ENCODE measurements at regions not wholly inside any gene's neighbourhood (a gene's known extent, or its start where the extent isn't known, plus 50 kb on each side); places are given as distances from the start of the nearest gene placed in this dataset.

DNA sequence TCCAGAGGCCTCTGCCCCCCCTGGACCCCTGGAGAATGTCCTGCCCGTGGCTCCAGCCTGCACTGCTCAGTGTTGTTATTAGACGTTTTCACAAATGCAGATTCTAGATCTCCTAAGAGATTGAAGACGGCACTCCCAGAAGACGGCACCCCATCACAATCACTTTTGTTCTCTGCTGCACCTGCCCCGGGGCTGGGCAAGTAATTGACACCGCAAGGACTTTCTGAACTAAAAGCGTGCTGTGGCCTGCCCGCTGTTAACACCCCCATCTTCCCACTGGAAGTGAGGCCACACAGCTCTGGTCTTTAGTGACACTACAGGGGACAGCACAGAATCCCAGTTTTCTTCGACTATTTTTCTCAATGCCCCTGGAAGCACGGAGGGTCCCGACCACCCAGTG, 256.9 kb downstream of the ENGASE start:
- no peak for DNase-seq
- intact Hi-C loops (cut with DNase I; ENCODE audit: low total_unique reads): no loop called here
- Histone ChIP-seq H3K27ac (no peak overlapping the region), H3K4me3 (no peak overlapping the region), H3K36me3 (no peaks in the 10 kb centered on the region), H3K9me3 (no peaks in the 10 kb centered on the region), H3K4me1 (no peaks in the 10 kb centered on the region), H3K27me3 (no peaks in the 10 kb centered on the region)
- TF ChIP-seq POLR2A (IDR thresholded peaks at IDR 0.05): no peak
- TF ChIP-seq CTCF (IDR thresholded peaks at IDR 0.05): no peak

DNA sequence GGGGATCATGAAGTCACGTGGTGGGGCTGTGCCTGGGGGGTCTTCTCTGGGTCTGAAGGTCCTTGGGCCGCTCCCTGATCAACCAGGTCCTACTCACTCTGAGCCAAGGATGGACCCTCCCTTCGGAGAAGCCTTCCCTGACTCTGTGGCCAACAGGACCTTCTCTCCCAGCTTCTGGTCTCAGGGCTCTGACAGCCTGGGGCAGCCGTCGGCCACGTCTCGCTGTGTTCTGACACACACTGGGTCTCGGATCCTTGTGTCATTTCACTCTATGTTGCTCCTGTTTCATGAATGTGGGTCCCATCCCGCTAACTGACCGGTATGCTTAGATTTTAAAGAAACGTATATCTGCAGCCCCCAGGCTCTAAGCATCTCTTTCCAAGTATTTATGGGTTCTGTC, 256.1 kb downstream of the ENGASE start:
- TF ChIP-seq POLR2A (IDR thresholded peaks at IDR 0.05) (no peak), CTCF (IDR thresholded peaks at IDR 0.05) (no peak)
- DNase-seq: no peak
- H3K4me3 ChIP-seq: no peak overlapping the region
- no peaks in the 10 kb centered on the region for H3K27me3 ChIP-seq
- H3K9me3 ChIP-seq: no peaks in the 10 kb centered on the region
- intact Hi-C loops (cut with DNase I; ENCODE audit: low total_unique reads): no loop called here
- no peak overlapping the region for H3K27ac ChIP-seq
- no peaks in the 10 kb centered on the region for H3K4me1 ChIP-seq
- H3K36me3 ChIP-seq: no peaks in the 10 kb centered on the region

- Histone ChIP-seq H3K36me3 (no peaks in the 10 kb centered on the region), H3K27me3 (no peaks in the 10 kb centered on the region), H3K9me3 (no peaks in the 10 kb centered on the region), H3K27ac (no peak overlapping the region), H3K4me3 (no peak overlapping the region), H3K4me1 (no peaks in the 10 kb centered on the region)
- intact Hi-C loops (cut with DNase I; ENCODE audit: low total_unique reads): no loop called here
- TF ChIP-seq CTCF (IDR thresholded peaks at IDR 0.05) (no peak), POLR2A (IDR thresholded peaks at IDR 0.05) (no peak)
- no peak for DNase-seq
These were observed 255.6 kb downstream of the ENGASE start for GRCh38 chr17:79330229-79330628.

- no peaks in the 10 kb centered on the region for H3K4me1 ChIP-seq
- H3K4me3 ChIP-seq: no peak overlapping the region
- no peak for DNase-seq
- H3K27ac ChIP-seq: no peak overlapping the region
- no peaks in the 10 kb centered on the region for H3K27me3 ChIP-seq
- H3K36me3 ChIP-seq: no peaks in the 10 kb centered on the region
- intact Hi-C loops (cut with DNase I; ENCODE audit: low total_unique reads): no loop called here
- TF ChIP-seq CTCF (IDR thresholded peaks at IDR 0.05): no peak
- no peak for TF ChIP-seq POLR2A (IDR thresholded peaks at IDR 0.05)
- H3K9me3 ChIP-seq: no peaks in the 10 kb centered on the region
These were observed 252.2 kb downstream of the ENGASE start for GRCh38 chr17:79326814-79327213.

GRCh38 chr17:79325709-79326430, 251.2 kb downstream of the ENGASE start:
- Histone ChIP-seq H3K4me3 (no peak overlapping the region), H3K4me1 (no peaks in the 10 kb centered on the region), H3K9me3 (no peaks in the 10 kb centered on the region), H3K36me3 (no peaks in the 10 kb centered on the region), H3K27ac (no peak overlapping the region), H3K27me3 (no peaks in the 10 kb centered on the region)
- DNase-seq: no peak
- TF ChIP-seq POLR2A (IDR thresholded peaks at IDR 0.05) (no peak), CTCF (IDR thresholded peaks at IDR 0.05) (no peak)
- intact Hi-C loops (cut with DNase I; ENCODE audit: low total_unique reads): no loop called here

Measured in uterus (tissue), 3 donors.